ENCODE measurements at regions not wholly inside any gene's neighbourhood (a gene's known extent, or its start where the extent isn't known, plus 50 kb on each side); places are given as distances from the start of the nearest gene placed in this dataset.

DNA sequence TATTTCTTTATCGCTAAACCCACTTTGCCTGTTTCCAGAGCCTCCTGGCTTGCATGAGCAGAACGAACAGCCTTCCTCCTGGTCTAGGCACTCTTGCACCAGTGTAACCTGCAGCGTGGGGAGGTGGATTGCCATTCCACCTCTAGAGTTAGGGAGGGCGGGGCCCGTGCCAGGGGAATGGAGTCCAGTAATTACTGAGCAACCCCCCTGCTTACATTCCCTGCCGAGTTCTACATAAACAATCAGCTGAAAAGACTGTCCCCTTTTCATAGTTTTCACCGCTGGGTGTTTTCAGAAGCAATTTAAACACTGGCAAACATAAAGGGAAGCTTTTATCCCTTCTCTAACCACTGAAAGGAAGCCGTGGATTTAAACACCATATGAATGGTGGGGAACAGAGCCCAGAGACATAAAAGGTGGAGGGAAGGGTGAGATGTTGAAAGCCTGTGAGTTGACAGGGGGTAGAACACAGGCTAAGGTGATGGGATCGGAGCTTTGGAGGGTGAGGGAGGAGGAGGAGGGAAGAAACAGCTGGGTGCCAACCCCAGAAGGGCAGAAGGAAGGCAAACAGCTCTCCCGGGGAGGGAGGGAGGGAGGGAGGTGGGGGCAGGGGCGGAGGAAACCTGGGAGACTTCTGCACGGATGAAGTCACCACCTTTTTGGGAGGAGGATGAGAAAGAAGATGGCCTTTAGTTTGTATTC lies 68.0 kb upstream of the WDR26 start:
- Histone ChIP-seq H3K27me3 (no peaks in the 10 kb centered on the region), H3K27ac (peak overlapping the region; percentile 73), H3K4me3 (no peak overlapping the region), H3K4me1 (peaks cover 40% of the 10 kb centered on the region), H3K9me3 (no peaks in the 10 kb centered on the region), H3K36me3 (no peaks in the 10 kb centered on the region)
- DNase-seq (no peak), ATAC-seq (peak; percentile 8)
- TF ChIP-seq, protein P1, sequence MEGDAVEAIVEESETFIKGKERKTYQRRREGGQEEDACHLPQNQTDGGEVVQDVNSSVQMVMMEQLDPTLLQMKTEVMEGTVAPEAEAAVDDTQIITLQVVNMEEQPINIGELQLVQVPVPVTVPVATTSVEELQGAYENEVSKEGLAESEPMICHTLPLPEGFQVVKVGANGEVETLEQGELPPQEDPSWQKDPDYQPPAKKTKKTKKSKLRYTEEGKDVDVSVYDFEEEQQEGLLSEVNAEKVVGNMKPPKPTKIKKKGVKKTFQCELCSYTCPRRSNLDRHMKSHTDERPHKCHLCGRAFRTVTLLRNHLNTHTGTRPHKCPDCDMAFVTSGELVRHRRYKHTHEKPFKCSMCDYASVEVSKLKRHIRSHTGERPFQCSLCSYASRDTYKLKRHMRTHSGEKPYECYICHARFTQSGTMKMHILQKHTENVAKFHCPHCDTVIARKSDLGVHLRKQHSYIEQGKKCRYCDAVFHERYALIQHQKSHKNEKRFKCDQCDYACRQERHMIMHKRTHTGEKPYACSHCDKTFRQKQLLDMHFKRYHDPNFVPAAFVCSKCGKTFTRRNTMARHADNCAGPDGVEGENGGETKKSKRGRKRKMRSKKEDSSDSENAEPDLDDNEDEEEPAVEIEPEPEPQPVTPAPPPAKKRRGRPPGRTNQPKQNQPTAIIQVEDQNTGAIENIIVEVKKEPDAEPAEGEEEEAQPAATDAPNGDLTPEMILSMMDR (IDR thresholded peaks at IDR 0.05): no peak
- intact Hi-C loops (cut with DNase I): no loop called here

DNA sequence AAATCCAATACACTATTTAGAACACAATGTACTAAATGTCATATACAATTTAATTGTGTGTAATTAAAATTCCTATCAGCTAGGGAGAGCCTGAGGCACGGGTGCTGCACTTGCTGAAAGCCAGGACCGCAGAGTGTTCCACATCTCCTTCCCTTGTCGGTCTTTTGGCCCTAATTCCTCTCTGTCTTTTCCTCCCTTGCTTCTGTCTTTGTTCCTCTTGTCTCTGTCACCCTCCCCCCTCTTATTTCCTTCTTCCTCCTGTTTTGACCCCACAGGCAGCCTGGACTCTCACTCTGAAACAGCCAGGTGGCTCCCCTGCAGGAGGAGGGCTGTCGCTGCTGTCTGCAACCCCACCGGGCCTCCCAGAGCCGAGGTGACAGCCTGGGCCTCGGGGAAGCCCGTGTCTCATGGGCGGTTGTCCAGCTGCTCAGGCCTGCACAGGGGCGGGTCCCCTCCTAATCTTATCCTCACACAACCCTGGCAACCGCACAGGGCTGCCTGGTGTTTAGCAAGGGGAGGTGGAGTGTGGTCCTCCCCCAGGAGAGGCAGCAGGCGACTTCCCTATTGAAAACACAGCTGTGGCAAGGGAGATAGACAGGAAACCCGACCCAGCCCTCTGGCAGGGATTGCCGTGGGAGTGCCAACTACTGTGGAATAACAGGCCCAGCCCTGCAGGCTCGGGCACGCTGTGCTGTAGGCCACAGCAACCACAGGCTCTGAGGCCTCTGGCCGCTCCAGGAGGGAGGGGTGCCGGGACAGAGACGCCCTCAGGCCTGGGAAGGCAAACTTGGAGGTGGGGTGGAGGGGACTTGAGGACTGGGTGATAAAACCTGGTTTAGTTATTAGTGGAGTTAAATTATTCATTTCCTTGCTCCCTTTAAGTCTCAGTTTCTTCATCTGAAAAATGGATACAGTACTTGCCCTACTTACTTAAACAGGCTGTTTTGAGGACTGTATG lies 68.8 kb upstream of the WDR26 start:
- ATAC-seq (peak; percentile 93), DNase-seq (peak; percentile 90)
- intact Hi-C loops (cut with DNase I): no loop called here
- TF ChIP-seq, protein P1 (IDR thresholded peaks at IDR 0.05): peak; percentile 12
- Histone ChIP-seq H3K9me3 (no peaks in the 10 kb centered on the region), H3K4me1 (peaks cover 32% of the 10 kb centered on the region), H3K4me3 (no peak overlapping the region), H3K36me3 (no peaks in the 10 kb centered on the region), H3K27me3 (no peaks in the 10 kb centered on the region), H3K27ac (peak overlapping the region; percentile 73)

DNA sequence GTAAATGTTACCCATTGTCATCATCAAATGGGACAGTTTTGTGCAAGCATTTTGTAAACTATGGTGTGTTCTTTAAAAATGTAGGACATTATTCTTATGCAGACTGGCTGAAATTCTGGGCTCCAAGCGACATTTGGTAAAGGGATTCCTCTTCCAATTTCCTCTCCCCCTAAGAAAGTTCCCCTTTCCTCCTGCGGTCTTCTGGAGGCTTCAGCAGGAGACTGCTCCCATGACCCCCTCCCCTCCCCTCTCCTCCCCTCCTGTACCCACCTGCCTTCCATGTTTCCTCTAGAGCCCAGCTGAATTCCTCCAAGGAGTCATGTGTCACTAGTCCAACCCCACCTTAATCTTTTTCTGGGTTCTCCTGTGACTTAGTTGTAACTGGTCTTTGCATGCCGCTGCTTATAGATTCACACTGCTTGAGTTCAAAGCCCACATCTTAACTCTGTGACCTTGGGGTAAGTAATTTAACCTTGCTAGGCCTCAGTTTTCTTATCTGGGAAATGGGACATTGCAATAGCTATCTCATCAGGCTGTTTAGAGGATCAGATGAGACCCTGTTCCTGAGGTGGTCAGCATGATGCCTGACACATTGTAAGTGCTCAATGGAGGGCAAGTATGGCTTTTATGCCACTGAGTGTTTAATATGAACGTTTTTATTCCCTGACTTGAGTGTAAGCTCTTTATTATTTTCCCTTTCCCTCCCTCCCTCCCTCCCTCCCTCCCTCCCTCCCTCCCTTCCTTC lies 69.9 kb upstream of the WDR26 start:
- intact Hi-C loops (cut with DNase I): no loop called here
- peaks cover 23% of the 10 kb centered on the region for H3K4me1 ChIP-seq
- no peaks in the 10 kb centered on the region for H3K27me3 ChIP-seq
- no peaks in the 10 kb centered on the region for H3K36me3 ChIP-seq
- no peak overlapping the region for H3K4me3 ChIP-seq
- ATAC-seq: no peak
- TF ChIP-seq, protein P1 (IDR thresholded peaks at IDR 0.05): no peak
- H3K27ac ChIP-seq: peak overlapping the region; percentile 73
- no peak for DNase-seq
- no peaks in the 10 kb centered on the region for H3K9me3 ChIP-seq

DNA sequence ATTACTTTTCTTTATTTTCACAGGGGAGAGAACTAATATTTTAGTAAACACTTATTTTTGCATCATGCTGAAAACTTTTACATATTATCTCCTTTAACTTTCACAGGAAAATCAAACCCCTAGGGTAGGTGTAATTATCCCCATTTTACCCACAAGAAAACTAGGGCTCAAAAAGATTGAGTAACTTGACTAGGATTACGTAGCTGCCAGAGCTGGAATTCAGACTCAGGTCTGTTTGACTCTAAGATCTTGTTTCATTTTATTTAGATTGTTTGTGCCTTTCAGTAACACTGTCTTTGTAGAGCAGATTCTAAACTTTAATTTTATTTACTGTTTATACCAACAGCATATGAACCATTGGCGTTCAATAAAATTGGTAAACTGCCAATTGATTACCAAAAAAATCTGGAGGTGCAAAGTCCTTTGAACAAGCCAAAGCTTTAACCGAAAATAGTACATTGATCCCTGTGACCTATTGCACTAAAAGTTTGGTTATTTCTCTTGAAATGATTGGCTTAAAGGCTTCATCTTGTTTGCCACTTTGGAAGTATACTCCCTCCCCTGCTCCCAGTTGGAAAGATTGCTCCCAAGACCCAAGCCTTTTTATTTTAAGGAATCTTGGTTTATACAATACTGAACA lies 71.0 kb upstream of the WDR26 start:
- ATAC-seq (no peak), DNase-seq (no peak)
- intact Hi-C loops (cut with DNase I): no loop called here
- H3K27me3 ChIP-seq: no peaks in the 10 kb centered on the region
- H3K4me1 ChIP-seq: peaks cover 23% of the 10 kb centered on the region
- no peak overlapping the region for H3K4me3 ChIP-seq
- no peak overlapping the region for H3K27ac ChIP-seq
- TF ChIP-seq, protein P1 (IDR thresholded peaks at IDR 0.05): no peak
- no peaks in the 10 kb centered on the region for H3K9me3 ChIP-seq
- H3K36me3 ChIP-seq: no peaks in the 10 kb centered on the region

DNA sequence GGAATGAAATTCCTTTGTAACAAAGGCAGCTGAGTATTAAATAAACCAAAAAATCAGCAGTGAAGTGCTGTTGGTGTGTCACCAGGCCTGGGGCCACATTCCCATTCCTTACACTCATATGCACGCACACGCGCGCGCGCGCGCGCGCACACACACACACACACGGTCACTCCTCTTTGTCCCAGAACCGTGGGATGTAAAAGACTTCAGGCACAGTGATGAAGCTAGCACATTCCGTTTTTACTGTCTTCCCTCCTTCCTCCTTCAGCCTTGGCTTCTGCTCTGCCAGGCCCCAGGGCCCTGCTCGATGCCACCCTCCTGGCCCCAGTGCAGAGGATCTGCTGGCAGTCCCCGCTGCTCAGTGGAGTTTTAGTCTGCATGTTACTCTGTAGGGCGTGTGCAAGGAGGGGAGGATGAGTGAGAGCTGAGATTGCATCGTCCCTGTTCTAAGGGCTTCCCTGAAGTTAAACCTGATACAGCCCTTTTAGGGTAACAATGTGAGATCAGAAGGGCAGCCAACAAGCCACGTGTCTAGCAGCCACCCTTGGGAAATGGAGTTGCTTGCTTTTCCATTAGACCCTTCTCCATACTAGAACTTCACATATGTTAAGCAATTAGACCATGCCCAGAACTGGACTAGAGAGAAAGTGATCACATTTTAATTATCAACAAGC lies 71.7 kb upstream of the WDR26 start:
- Histone ChIP-seq H3K36me3 (no peaks in the 10 kb centered on the region), H3K4me1 (peaks cover 23% of the 10 kb centered on the region), H3K27ac (no peak overlapping the region), H3K4me3 (no peak overlapping the region), H3K9me3 (no peaks in the 10 kb centered on the region), H3K27me3 (no peaks in the 10 kb centered on the region)
- TF ChIP-seq, protein P1 (IDR thresholded peaks at IDR 0.05): no peak
- DNase-seq: no peak
- ATAC-seq: no peak
- intact Hi-C loops (cut with DNase I): no loop called here

Measured in upper lobe of right lung (tissue), 1 donor.